Activated CD8-positive, alpha-beta memory T cell treated with anti-CD3 and anti-CD28 coated beads, Interleukin-2, amount 10 ng/mL, durations not matched to agents 7 days and 5 days (primary cell): ENCODE measurements at regions not wholly inside any gene's neighbourhood (a gene's known extent, or its start where the extent isn't known, plus 50 kb on each side); places are given as distances from the start of the nearest gene placed in this dataset.

Experiments used
- ATAC-seq: fragments of 150-1000 bp; cut with Tn5 transposase; one replicate; pipeline ENCODE4 v1.10.0; 2021; ENCODE audit warnings: moderate library complexity
- CTCF ChIA-PET: fragments of 350-600 bp; sonication (Branson Sonifier 250); formaldehyde crosslinking; loops from one replicate; lab custom pipeline; 2021; ENCODE audit warnings: antibody characterized with exemption; lab: Charles Lee
- DNase-seq: peaks from one replicate; pipeline ENCODE4 v3.0.0-alpha.2; 2020
- H3K27ac Mint-ChIP-seq: one replicate; pipeline ENCODE4 v1.8.0; 2021; ENCODE audit warnings: mild to moderate bottlenecking, mixed read lengths
- H3K27me3 Mint-ChIP-seq: one replicate; pipeline ENCODE4 v1.8.0; 2021; ENCODE audit warnings: mixed read lengths
- H3K36me3 Mint-ChIP-seq: one replicate; pipeline ENCODE4 v1.8.0; 2021; ENCODE audit warnings: mild to moderate bottlenecking, mixed read lengths
- H3K4me1 Mint-ChIP-seq: one replicate; pipeline ENCODE4 v1.8.0; 2021; ENCODE audit warnings: mixed read lengths
- H3K4me3 Mint-ChIP-seq: one replicate; pipeline ENCODE4 v1.8.0; 2021; ENCODE audit warnings: mild to moderate bottlenecking, moderate library complexity, mixed read lengths
- H3K9me3 Mint-ChIP-seq: one replicate; pipeline ENCODE4 v1.8.0; 2022; ENCODE audit warnings: low read depth, mixed read lengths

GRCh38 chr22:34004058-34004457, 83.8 kb upstream of the LARGE1 start:
- Mint-ChIP-seq H3K27me3 (no peaks in the 10 kb centered on the region), H3K36me3 (no peaks in the 10 kb centered on the region), H3K4me3 (no peak overlapping the region), H3K27ac (no peak overlapping the region), H3K4me1 (no peaks in the 10 kb centered on the region), H3K9me3 (peaks cover 13% of the 10 kb centered on the region)
- ATAC-seq (no peak), DNase-seq (no peak)
- CTCF ChIA-PET: no interaction called here

GRCh38 chr22:34010259-34010658, 90.0 kb upstream of the LARGE1 start:
- Mint-ChIP-seq H3K9me3 (peaks cover 19% of the 10 kb centered on the region), H3K27me3 (no peaks in the 10 kb centered on the region), H3K36me3 (no peaks in the 10 kb centered on the region), H3K4me1 (no peaks in the 10 kb centered on the region), H3K27ac (no peak overlapping the region), H3K4me3 (no peak overlapping the region)
- ATAC-seq (no peak), DNase-seq (no peak)
- CTCF ChIA-PET: no interaction called here

GRCh38 chr22:34015642-34016041, 95.4 kb upstream of the LARGE1 start:
- no peaks in the 10 kb centered on the region for H3K4me1 Mint-ChIP-seq
- CTCF ChIA-PET: no interaction called here
- H3K27me3 Mint-ChIP-seq: no peaks in the 10 kb centered on the region
- H3K27ac Mint-ChIP-seq: no peak overlapping the region
- no peaks in the 10 kb centered on the region for H3K36me3 Mint-ChIP-seq
- peaks cover 14% of the 10 kb centered on the region for H3K9me3 Mint-ChIP-seq
- DNase-seq: no peak
- ATAC-seq: no peak
- no peak overlapping the region for H3K4me3 Mint-ChIP-seq

DNA sequence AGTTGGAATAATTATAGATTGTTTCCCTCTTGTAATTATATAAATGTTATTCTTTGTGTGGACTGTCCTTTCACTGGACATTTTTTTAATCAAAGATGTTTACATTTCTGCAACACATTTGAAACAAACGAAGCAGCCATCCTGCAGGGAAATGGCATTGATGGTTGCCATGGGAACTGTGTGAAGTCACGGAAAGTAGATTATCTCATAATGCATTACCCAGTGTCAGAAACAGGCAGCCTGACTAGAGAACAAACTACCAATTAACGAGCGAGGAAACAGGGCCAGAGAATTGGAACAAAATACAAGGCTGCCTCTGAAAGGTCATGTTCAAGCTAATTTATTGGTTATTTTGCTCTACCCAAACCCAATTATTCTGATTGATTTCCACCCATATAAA, 96.9 kb upstream of the LARGE1 start:
- H3K4me3 Mint-ChIP-seq: no peak overlapping the region
- no peaks in the 10 kb centered on the region for H3K27me3 Mint-ChIP-seq
- no peaks in the 10 kb centered on the region for H3K36me3 Mint-ChIP-seq
- ATAC-seq (no peak), DNase-seq (no peak)
- H3K4me1 Mint-ChIP-seq: no peaks in the 10 kb centered on the region
- CTCF ChIA-PET: no interaction called here
- no peak overlapping the region for H3K27ac Mint-ChIP-seq
- peaks cover 10% of the 10 kb centered on the region for H3K9me3 Mint-ChIP-seq

- CTCF ChIA-PET: no interaction called here
- peaks cover 10% of the 10 kb centered on the region for H3K9me3 Mint-ChIP-seq
Observed at GRCh38 chr22:34019190-34019845, 99.0 kb upstream of the LARGE1 start.

DNA sequence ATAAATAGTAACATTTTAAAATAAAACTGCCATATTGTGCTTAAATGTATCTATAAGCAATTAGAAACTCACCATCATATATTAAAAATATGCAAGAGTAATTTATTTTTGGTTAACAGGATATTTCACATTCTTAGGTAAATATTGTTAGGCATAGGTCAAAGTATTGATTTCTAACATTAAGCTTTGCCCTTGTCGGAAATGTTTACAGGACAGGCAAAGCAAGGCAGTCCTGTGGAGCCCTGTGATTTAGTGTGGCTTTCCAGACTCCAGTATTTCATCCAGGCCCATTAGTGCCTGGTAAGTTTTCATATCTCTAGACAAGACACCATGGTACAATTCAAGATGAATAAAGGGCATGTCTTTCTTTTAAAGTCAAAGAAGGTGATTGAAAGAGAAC, 114.9 kb upstream of the LARGE1 start:
- Mint-ChIP-seq H3K4me3 (no peak overlapping the region), H3K27ac (no peak overlapping the region), H3K4me1 (no peaks in the 10 kb centered on the region), H3K9me3 (peaks cover 10% of the 10 kb centered on the region), H3K36me3 (no peaks in the 10 kb centered on the region), H3K27me3 (no peaks in the 10 kb centered on the region)
- no peak for ATAC-seq
- no peak for DNase-seq
- CTCF ChIA-PET: no interaction called here

More at GRCh38 chr22:34019190-34019845, 99.0 kb upstream of the LARGE1 start:
- DNase-seq: no peak
- H3K27me3 Mint-ChIP-seq: no peaks in the 10 kb centered on the region
- H3K27ac Mint-ChIP-seq: no peak overlapping the region
- no peak for ATAC-seq
- H3K4me3 Mint-ChIP-seq: no peak overlapping the region
- H3K36me3 Mint-ChIP-seq: no peaks in the 10 kb centered on the region
- no peaks in the 10 kb centered on the region for H3K4me1 Mint-ChIP-seq

DNA sequence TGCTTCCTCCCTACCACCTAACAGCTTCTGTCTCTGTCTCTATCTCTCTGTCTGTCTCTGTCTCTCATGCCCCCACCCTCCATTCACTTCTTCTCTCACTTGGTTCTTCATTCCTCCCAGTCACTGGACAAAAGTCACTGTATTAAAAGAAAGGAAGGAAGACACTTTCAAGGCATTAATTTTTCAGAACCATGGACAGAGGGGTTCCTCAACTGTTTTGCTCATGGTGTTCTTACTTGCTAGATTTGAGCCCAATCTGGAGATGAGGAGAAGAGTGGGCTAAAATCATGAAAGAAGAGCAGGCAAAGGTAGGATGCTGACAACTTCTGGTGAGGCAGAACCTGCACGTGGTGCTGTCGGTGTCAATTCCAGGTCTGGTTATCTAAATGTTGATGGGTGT, 116.7 kb upstream of the LARGE1 start:
- H3K4me3 Mint-ChIP-seq: no peak overlapping the region
- H3K4me1 Mint-ChIP-seq: no peaks in the 10 kb centered on the region
- peaks cover 10% of the 10 kb centered on the region for H3K9me3 Mint-ChIP-seq
- ATAC-seq: no peak
- no peak overlapping the region for H3K27ac Mint-ChIP-seq
- DNase-seq: no peak
- no peaks in the 10 kb centered on the region for H3K36me3 Mint-ChIP-seq
- CTCF ChIA-PET: no interaction called here
- no peaks in the 10 kb centered on the region for H3K27me3 Mint-ChIP-seq

- no peak overlapping the region for H3K4me3 Mint-ChIP-seq
- no peak overlapping the region for H3K27ac Mint-ChIP-seq
- DNase-seq: no peak
- no peaks in the 10 kb centered on the region for H3K4me1 Mint-ChIP-seq
- H3K27me3 Mint-ChIP-seq: no peaks in the 10 kb centered on the region
- no peak for ATAC-seq
- no peaks in the 10 kb centered on the region for H3K36me3 Mint-ChIP-seq
- CTCF ChIA-PET: no interaction called here
- H3K9me3 Mint-ChIP-seq: peaks cover 12% of the 10 kb centered on the region
Observed at GRCh38 chr22:34038801-34039555, 118.7 kb upstream of the LARGE1 start.

DNA sequence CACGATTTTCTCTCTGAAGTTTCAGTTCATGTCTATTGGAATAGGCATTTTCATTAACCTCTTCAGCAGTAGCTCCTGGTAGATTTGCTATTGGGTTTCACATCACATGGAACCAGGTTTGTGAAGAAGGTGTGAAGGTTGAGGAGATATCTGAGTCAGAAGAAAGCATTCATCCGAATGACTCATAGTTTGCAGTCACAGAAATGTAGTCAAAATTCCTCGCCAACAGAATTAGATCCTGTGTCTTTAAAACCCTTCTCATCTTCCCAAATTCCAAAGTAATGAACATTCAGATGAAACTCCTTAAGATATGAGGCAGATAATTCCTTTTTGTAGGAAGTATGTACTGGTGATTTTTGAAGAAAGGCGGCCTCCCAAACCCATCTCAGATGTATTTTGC, 125.0 kb upstream of the LARGE1 start:
- DNase-seq (no peak), ATAC-seq (no peak)
- H3K27ac Mint-ChIP-seq: no peak overlapping the region
- no peaks in the 10 kb centered on the region for H3K27me3 Mint-ChIP-seq
- no peaks in the 10 kb centered on the region for H3K36me3 Mint-ChIP-seq
- CTCF ChIA-PET: no interaction called here
- H3K4me1 Mint-ChIP-seq: no peaks in the 10 kb centered on the region
- no peak overlapping the region for H3K4me3 Mint-ChIP-seq
- peaks cover 12% of the 10 kb centered on the region for H3K9me3 Mint-ChIP-seq

GRCh38 chr22:34055525-34056200, 135.4 kb upstream of the LARGE1 start:
- CTCF ChIA-PET: no interaction called here
- H3K36me3 Mint-ChIP-seq: no peaks in the 10 kb centered on the region
- ATAC-seq (no peak), DNase-seq (no peak)
- H3K4me3 Mint-ChIP-seq: no peak overlapping the region
- peaks cover 12% of the 10 kb centered on the region for H3K9me3 Mint-ChIP-seq
- H3K4me1 Mint-ChIP-seq: no peaks in the 10 kb centered on the region
- H3K27ac Mint-ChIP-seq: no peak overlapping the region
- no peaks in the 10 kb centered on the region for H3K27me3 Mint-ChIP-seq

DNA sequence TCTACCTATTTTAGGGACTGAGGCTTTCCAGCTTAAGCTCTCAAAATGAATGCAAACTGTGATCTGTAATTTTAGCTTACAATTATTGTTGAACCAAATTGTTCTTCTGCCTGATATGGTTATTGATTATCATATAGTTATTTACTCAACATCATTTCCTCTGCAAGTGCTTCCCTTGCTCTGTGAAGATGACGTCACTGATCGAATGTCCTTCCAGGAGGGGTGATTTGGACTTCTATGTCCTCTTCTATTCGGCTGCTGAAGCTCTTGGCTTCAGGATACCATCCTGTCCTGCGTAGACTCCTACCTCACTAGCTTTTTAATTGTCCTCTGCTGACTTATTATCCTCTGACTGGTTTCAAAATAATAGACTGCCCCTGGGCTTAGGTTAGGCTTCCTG, 137.4 kb upstream of the LARGE1 start:
- ATAC-seq (no peak), DNase-seq (no peak)
- Mint-ChIP-seq H3K4me1 (no peaks in the 10 kb centered on the region), H3K4me3 (no peak overlapping the region), H3K9me3 (peaks cover 12% of the 10 kb centered on the region), H3K27ac (no peak overlapping the region), H3K27me3 (no peaks in the 10 kb centered on the region), H3K36me3 (no peaks in the 10 kb centered on the region)
- CTCF ChIA-PET: no interaction called here

- DNase-seq (no peak), ATAC-seq (no peak)
- CTCF ChIA-PET: no interaction called here
- no peak overlapping the region for H3K4me3 Mint-ChIP-seq
- no peaks in the 10 kb centered on the region for H3K4me1 Mint-ChIP-seq
- no peaks in the 10 kb centered on the region for H3K36me3 Mint-ChIP-seq
- H3K27me3 Mint-ChIP-seq: no peaks in the 10 kb centered on the region
- no peak overlapping the region for H3K27ac Mint-ChIP-seq
- H3K9me3 Mint-ChIP-seq: peaks cover 14% of the 10 kb centered on the region
Observed at GRCh38 chr22:34064696-34065095, 144.4 kb upstream of the LARGE1 start.

- CTCF ChIA-PET: no interaction called here
- H3K36me3 Mint-ChIP-seq: no peaks in the 10 kb centered on the region
- no peak overlapping the region for H3K4me3 Mint-ChIP-seq
- H3K4me1 Mint-ChIP-seq: no peaks in the 10 kb centered on the region
- ATAC-seq (no peak), DNase-seq (no peak)
- no peak overlapping the region for H3K27ac Mint-ChIP-seq
- H3K9me3 Mint-ChIP-seq: peaks cover 12% of the 10 kb centered on the region
- no peaks in the 10 kb centered on the region for H3K27me3 Mint-ChIP-seq
Observed at GRCh38 chr22:34067031-34067430, 146.8 kb upstream of the LARGE1 start.

DNA sequence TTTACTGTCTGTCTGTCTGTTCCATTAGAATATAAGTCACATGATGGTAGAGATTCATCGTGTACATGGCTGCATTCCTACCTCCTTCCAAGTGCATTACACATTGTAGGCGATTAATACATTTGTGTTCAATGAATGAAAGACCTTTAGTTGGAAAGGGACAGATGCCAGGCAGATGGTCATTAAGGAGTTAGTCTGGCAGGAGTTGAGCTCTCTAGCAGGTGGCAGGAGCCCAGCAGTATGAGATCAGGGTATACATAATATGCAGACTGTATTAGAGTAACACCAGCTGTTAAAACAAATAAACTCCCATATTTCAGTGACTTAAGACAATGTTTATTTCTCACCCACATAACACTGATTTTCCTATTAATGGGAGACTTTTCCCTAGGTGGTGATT, 147.7 kb upstream of the LARGE1 start:
- Mint-ChIP-seq H3K27ac (no peak overlapping the region), H3K36me3 (no peaks in the 10 kb centered on the region), H3K27me3 (no peaks in the 10 kb centered on the region), H3K9me3 (peaks cover 12% of the 10 kb centered on the region), H3K4me3 (no peak overlapping the region), H3K4me1 (no peaks in the 10 kb centered on the region)
- DNase-seq: no peak
- ATAC-seq: no peak
- CTCF ChIA-PET: no interaction called here
